ENCODE measurements at regions not wholly inside any gene's neighbourhood (a gene's known extent, or its start where the extent isn't known, plus 50 kb on each side); places are given as distances from the start of the nearest gene placed in this dataset.

- DNase-seq, result no peak
Observed at GRCh38 chr5:3963652-3964051, 368.0 kb downstream of the IRX1 start.

GRCh38 chr5:3980156-3980555, 384.5 kb downstream of the IRX1 start:
- no peak for DNase-seq

- no peak for DNase-seq
Observed at GRCh38 chr5:3987867-3988266, 392.2 kb downstream of the IRX1 start.

GRCh38 chr5:3993856-3994473, 398.3 kb downstream of the IRX1 start:
- DNase-seq, result no peak

GRCh38 chr5:3994628-3995027, 399.0 kb downstream of the IRX1 start:
- peak; percentile 1 for DNase-seq

GRCh38 chr5:3995954-3996619, 400.5 kb downstream of the IRX1 start:
- no peak for DNase-seq

GRCh38 chr5:3996707-3997336, 401.2 kb downstream of the IRX1 start:
- no peak for DNase-seq

GRCh38 chr5:3997670-3998069, 402.0 kb downstream of the IRX1 start:
- no peak for DNase-seq

- no peak for DNase-seq
Observed at GRCh38 chr5:3999929-4000328, 404.3 kb downstream of the IRX1 start.

- no peak for DNase-seq
Observed at GRCh38 chr5:4001004-4001403, 405.4 kb downstream of the IRX1 start.

- DNase-seq, result no peak
Observed at GRCh38 chr5:4001758-4002533, 406.3 kb downstream of the IRX1 start.

GRCh38 chr5:4005335-4005734, 409.7 kb downstream of the IRX1 start:
- no peak for DNase-seq

GRCh38 chr5:4007001-4007400, 411.4 kb downstream of the IRX1 start:
- no peak for DNase-seq

- DNase-seq, result no peak
Observed at GRCh38 chr5:4011943-4012342, 416.3 kb downstream of the IRX1 start.

- DNase-seq, result no peak
Observed at GRCh38 chr5:4013106-4013898, 417.7 kb downstream of the IRX1 start.

GRCh38 chr5:4015709-4016108, 420.1 kb downstream of the IRX1 start:
- no peak for DNase-seq

- no peak for DNase-seq
Observed at GRCh38 chr5:4017076-4017803, 421.6 kb downstream of the IRX1 start.

- no peak for DNase-seq
Observed at GRCh38 chr5:4018007-4018406, 422.4 kb downstream of the IRX1 start.

- no peak for DNase-seq
Observed at GRCh38 chr5:4019009-4019769, 423.6 kb downstream of the IRX1 start.

GRCh38 chr5:4019841-4020240, 424.2 kb downstream of the IRX1 start:
- no peak for DNase-seq

- no peak for DNase-seq
Observed at GRCh38 chr5:4020400-4020799, 424.8 kb downstream of the IRX1 start.
